ENCODE measurements at regions not wholly inside any gene's neighbourhood (a gene's known extent, or its start where the extent isn't known, plus 50 kb on each side); places are given as distances from the start of the nearest gene placed in this dataset.

GRCh38 chr22:44625421-44625760 lies 76.6 kb upstream of the PRR5 start:
- no peak for TF ChIP-seq CTCF (IDR thresholded peaks at IDR 0.05)
- 76 to 81% methylated on average over 7 of the region's 7 CpGs for WGBS, 2 donors
- no peak for ATAC-seq
- Histone ChIP-seq H3K27me3 (peaks cover 0 to 30% (median 11%) of the 10 kb centered on the region in 7 donors), H3K36me3 (no peaks in the 10 kb centered on the region), H3K4me1 (peaks cover 0 to 10% (median 2%) of the 10 kb centered on the region in 9 donors), H3K4me3 (no peak overlapping the region), H3K9me3 (no peaks in the 10 kb centered on the region), H3K27ac (no peak overlapping the region)
- DNase-seq = no peak
- intact Hi-C loops (cut with DNase I) = loop anchor here (2.0 to 10.0 kb wide), 9 partner anchors 291 to 1241 kb away; no protein-coding TSS in a partner anchor

DNA sequence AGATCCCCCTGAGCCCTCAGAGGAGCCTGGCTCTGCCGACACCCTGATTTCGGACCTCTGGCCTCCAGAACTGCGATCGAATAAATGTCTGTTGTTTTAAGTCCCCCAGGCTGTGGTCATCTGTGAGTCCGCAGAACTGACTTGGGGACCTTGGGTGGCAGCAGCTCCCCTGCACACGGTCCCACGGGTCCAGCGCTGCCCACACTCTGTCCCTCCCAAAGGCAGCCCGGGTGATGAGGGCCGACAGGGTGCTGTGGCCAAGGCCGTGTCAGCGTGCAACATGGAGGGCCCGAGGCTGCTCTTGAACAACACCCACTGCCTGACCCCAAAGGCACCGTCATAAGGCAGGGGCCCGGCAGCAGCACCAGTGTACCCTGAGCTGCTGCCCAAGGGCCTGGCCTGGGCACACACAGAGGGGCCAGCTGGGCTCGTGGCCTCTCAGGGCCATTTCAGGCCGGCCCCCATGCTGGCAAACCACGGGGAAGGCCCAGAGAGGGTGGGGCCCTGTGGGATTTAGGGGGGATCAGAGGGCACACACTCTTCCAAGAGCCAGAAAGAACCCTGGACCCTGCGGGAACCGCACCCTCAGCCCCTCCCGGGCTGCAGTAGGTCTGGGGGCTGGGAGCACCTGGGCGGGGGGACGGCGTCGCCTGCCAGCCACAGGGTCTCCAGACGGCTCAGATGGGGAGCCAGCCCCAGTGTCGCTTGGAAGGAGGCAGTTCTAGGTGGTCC lies 77.1 kb upstream of the PRR5 start:
- peaks cover 0 to 36% (median 16%) of the 10 kb centered on the region in 7 donors for H3K27me3 ChIP-seq
- no peaks in the 10 kb centered on the region for H3K36me3 ChIP-seq
- no peaks in the 10 kb centered on the region for H3K9me3 ChIP-seq
- intact Hi-C loops (cut with DNase I) = loop anchor here (2.0 to 10.0 kb wide), 9 partner anchors 290 to 1240 kb away; no protein-coding TSS in a partner anchor
- H3K4me1 ChIP-seq = peaks cover 0 to 14% (median 7%) of the 10 kb centered on the region in 9 donors
- DNase-seq = no peak
- H3K27ac ChIP-seq = no peak overlapping the region
- ATAC-seq = no peak
- no peak overlapping the region for H3K4me3 ChIP-seq
- TF ChIP-seq CTCF (IDR thresholded peaks at IDR 0.05) = no peak
- 84 to 85% methylated on average over 27 of the region's 27 CpGs for WGBS, 2 donors

GRCh38 chr22:44623771-44624510 lies 78.1 kb upstream of the PRR5 start:
- H3K9me3 ChIP-seq = no peaks in the 10 kb centered on the region
- WGBS, 2 donors = 42 to 49% methylated on average over 24 of the region's 24 CpGs
- intact Hi-C loops (cut with DNase I) = loop anchor here in 9 of 10 donors (2.0 to 10.0 kb wide), 7 partner anchors 289 to 1239 kb away; no protein-coding TSS in a partner anchor
- H3K27me3 ChIP-seq = peaks cover 0 to 36% (median 16%) of the 10 kb centered on the region in 7 donors
- DNase-seq = no peak
- no peaks in the 10 kb centered on the region for H3K36me3 ChIP-seq
- ATAC-seq = peak in 7 of 8 donors; percentile 17 to 37 (median 25)
- peak in 8 of 9 donors; percentile 14 to 65 (median 48) for TF ChIP-seq CTCF (IDR thresholded peaks at IDR 0.05)
- no peak overlapping the region for H3K4me3 ChIP-seq
- H3K4me1 ChIP-seq = peaks cover 0 to 15% (median 8%) of the 10 kb centered on the region in 9 donors
- H3K27ac ChIP-seq = no peak overlapping the region

DNA sequence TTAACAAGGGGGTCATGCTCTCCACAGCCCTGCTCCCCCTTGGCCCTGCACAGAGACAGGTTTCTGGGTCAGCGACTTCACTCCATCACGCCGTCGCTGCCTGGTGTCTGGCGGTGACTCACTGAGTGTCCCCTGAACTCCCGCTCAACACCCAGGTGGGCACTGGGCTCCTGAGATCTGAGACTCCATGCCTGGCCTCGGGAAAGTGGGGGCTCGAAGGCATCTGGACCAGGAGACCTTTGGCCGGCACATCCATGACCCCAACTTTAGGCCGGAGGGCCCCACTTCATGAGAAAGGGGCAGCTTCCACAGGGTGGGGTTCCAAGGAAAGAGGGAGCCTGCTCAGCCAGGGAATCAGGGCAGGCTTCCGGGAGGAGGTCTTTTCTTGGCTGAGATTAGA lies 79.3 kb upstream of the PRR5 start:
- peaks cover 0 to 15% (median 8%) of the 10 kb centered on the region in 9 donors for H3K4me1 ChIP-seq
- H3K27me3 ChIP-seq = peaks cover 0 to 38% (median 25%) of the 10 kb centered on the region in 7 donors
- TF ChIP-seq CTCF (IDR thresholded peaks at IDR 0.05) = no peak
- ATAC-seq = no peak
- no peak for DNase-seq
- H3K27ac ChIP-seq = no peak overlapping the region
- no peak overlapping the region for H3K4me3 ChIP-seq
- H3K9me3 ChIP-seq = no peaks in the 10 kb centered on the region
- WGBS, 2 donors = 80 to 85% methylated on average over 11 of the region's 11 CpGs
- intact Hi-C loops (cut with DNase I) = loop anchor here in 9 of 10 donors (2.0 to 10.0 kb wide), 6 partner anchors 288 to 1238 kb away; no protein-coding TSS in a partner anchor
- no peaks in the 10 kb centered on the region for H3K36me3 ChIP-seq
